Fibroblast of lung (primary cell): ENCODE measurements at regions not wholly inside any gene's neighbourhood (a gene's known extent, or its start where the extent isn't known, plus 50 kb on each side); places are given as distances from the start of the nearest gene placed in this dataset.
A peak's percentile ranks its signal among the peaks of the same experiment; 100 is the strongest.

Experiments used
- DNase-seq, 2 donors: peaks; one replicate each; pipeline versions ENCODE4 v3.0.0 to v3.0.0-alpha.2; 2010; ENCODE audit warnings: low read depth in 2 of 2
- H2AFZ ChIP-seq: 2 replicates; pipeline ENCODE4 v1.5.1; 2012; ENCODE audit warnings: low read length, control low read depth, inconsistent platforms
- H3K27ac ChIP-seq: 2 replicates; pipeline ENCODE4 v1.5.1; 2011; ENCODE audit warnings: low read length, control low read depth; ENCODE audit not compliant: insufficient read depth
- H3K27me3 ChIP-seq: 2 replicates; pipeline ENCODE4 v1.5.1; 2011; ENCODE audit warnings: mild to moderate bottlenecking, low read length; ENCODE audit not compliant: control insufficient read depth, insufficient read depth
- H3K36me3 ChIP-seq: 2 replicates; pipeline ENCODE4 v1.5.1; 2011; ENCODE audit warnings: low read length; ENCODE audit not compliant: control insufficient read depth, insufficient read depth
- H3K4me1 ChIP-seq: 2 replicates; pipeline ENCODE4 v1.5.1; 2011; ENCODE audit warnings: low read length; ENCODE audit not compliant: control insufficient read depth, insufficient read depth; ENCODE audit errors: extremely low read depth
- H3K4me2 ChIP-seq: 2 replicates; pipeline ENCODE4 v1.5.1; 2011; ENCODE audit warnings: low read length, control low read depth; ENCODE audit not compliant: insufficient read depth; ENCODE audit errors: extremely low read depth
- H3K4me3 ChIP-seq, 4 experiments: fragments of 200-600 bp in 1 of 4; sonication (generic) in 1 of 4; replicated peaks in 1 of 4; 2 replicates each; pipeline ENCODE4 v1.5.1; 2011 to 2016; ENCODE audit warnings: low read length in 4 of 4, low read depth in 3 of 4, mild to moderate bottlenecking in 3 of 4, control low read depth in 2 of 4, inconsistent platforms in 1 of 4, mixed read lengths in 1 of 4; ENCODE audit not compliant: insufficient read depth in 1 of 4; ENCODE audit errors: control extremely low read depth in 1 of 4
- H3K79me2 ChIP-seq: 2 replicates; pipeline ENCODE4 v1.5.1; 2012; ENCODE audit warnings: mild to moderate bottlenecking, low read length, inconsistent platforms; ENCODE audit not compliant: control insufficient read depth, insufficient read depth
- H3K9ac ChIP-seq: 2 replicates; pipeline ENCODE4 v1.5.1; 2011; ENCODE audit warnings: mild to moderate bottlenecking, low read length, control low read depth; ENCODE audit not compliant: insufficient read depth
- H3K9me3 ChIP-seq: 2 replicates; pipeline ENCODE4 v1.5.1; 2012; ENCODE audit warnings: low read depth, low read length; ENCODE audit not compliant: control insufficient read depth, insufficient read depth
- H4K20me1 ChIP-seq: 2 replicates; pipeline ENCODE4 v1.5.1; 2011; ENCODE audit warnings: low read length; ENCODE audit not compliant: control insufficient read depth, insufficient read depth; ENCODE audit errors: extremely low read depth
- CTCF ChIP-seq, 2 donors: IDR thresholded peaks in 1 of 2; conservative IDR thresholded peaks in 1 of 2; 1 replicate in 1 of 2; 2 replicates in 1 of 2; pipeline ENCODE4 v1.5.1; 2011 to 2012; ENCODE audit warnings: low read length in 2 of 2, control low read depth in 1 of 2, inconsistent platforms in 1 of 2, low read depth in 1 of 2, mild to moderate bottlenecking in 1 of 2
- EZH2 ChIP-seq: IDR thresholded peaks from 2 replicates; pipeline ENCODE4 v1.5.1; 2012; ENCODE audit warnings: low read length, control low read depth, mild to moderate bottlenecking; ENCODE audit errors: missing control alignments

GRCh38 chr9:105994970-105995369 lies 300.6 kb downstream of the TMEM38B start:
- Histone ChIP-seq H3K27me3 (no peaks in the 10 kb centered on the region), H3K4me2 (no peak overlapping the region), H2AFZ (no peak overlapping the region), H3K9me3 (no peaks in the 10 kb centered on the region), H3K79me2 (no peaks in the 10 kb centered on the region), H3K4me3 (no peak overlapping the region), H4K20me1 (no peaks in the 10 kb centered on the region), H3K27ac (no peak overlapping the region), H3K36me3 (no peaks in the 10 kb centered on the region), H3K4me1 (no peaks in the 10 kb centered on the region), H3K9ac (no peak overlapping the region)
- peak in 1 of 2 donors; percentile 8 for DNase-seq
- TF ChIP-seq EZH2 (no peak), CTCF (conservative IDR thresholded peaks at IDR 0.05 in 1 of 2, IDR thresholded peaks at IDR 0.05 in 1 of 2; ENCODE audit: low read depth in 1 of 2, low read length in 2 of 2) (no peak)

GRCh38 chr9:106017198-106017740 lies 322.9 kb downstream of the TMEM38B start:
- Histone ChIP-seq H3K9me3 (no peaks in the 10 kb centered on the region), H3K4me3 (no peak overlapping the region), H3K4me2 (no peak overlapping the region), H3K27ac (no peak overlapping the region), H3K36me3 (no peaks in the 10 kb centered on the region), H3K4me1 (no peaks in the 10 kb centered on the region), H3K79me2 (no peaks in the 10 kb centered on the region), H3K9ac (no peak overlapping the region), H2AFZ (no peak overlapping the region), H3K27me3 (no peaks in the 10 kb centered on the region), H4K20me1 (no peaks in the 10 kb centered on the region)
- TF ChIP-seq CTCF (conservative IDR thresholded peaks at IDR 0.05 in 1 of 2, IDR thresholded peaks at IDR 0.05 in 1 of 2; ENCODE audit: low read depth in 1 of 2, low read length in 2 of 2) (no peak), EZH2 (no peak)
- DNase-seq = no peak

- no peak overlapping the region for H3K27ac ChIP-seq
- no peaks in the 10 kb centered on the region for H4K20me1 ChIP-seq
- no peak overlapping the region for H3K9ac ChIP-seq
- no peaks in the 10 kb centered on the region for H3K9me3 ChIP-seq
- no peak for DNase-seq
- H3K4me3 ChIP-seq = no peak overlapping the region
- H3K4me1 ChIP-seq = no peaks in the 10 kb centered on the region
- H3K36me3 ChIP-seq = no peaks in the 10 kb centered on the region
- no peak overlapping the region for H2AFZ ChIP-seq
- no peak overlapping the region for H3K4me2 ChIP-seq
- H3K79me2 ChIP-seq = no peaks in the 10 kb centered on the region
- no peak for TF ChIP-seq CTCF (conservative IDR thresholded peaks at IDR 0.05 in 1 of 2, IDR thresholded peaks at IDR 0.05 in 1 of 2; ENCODE audit: low read depth in 1 of 2, low read length in 2 of 2)
- TF ChIP-seq EZH2 = no peak
- H3K27me3 ChIP-seq = no peaks in the 10 kb centered on the region
These were observed 324.8 kb downstream of the TMEM38B start for GRCh38 chr9:106019039-106019680.
